Stimulated activated CD4-positive, alpha-beta T cell treated with anti-CD3 and anti-CD28 coated beads, Interleukin-1b, Interleukin-23, amount 100 ng/mL, for 48 hours (primary cell): ENCODE measurements at regions not wholly inside any gene's neighbourhood (a gene's known extent, or its start where the extent isn't known, plus 50 kb on each side); places are given as distances from the start of the nearest gene placed in this dataset.

Experiments
- DNase-seq: peaks from one replicate; pipeline ENCODE4 v3.0.0-alpha.2; 2020

- DNase-seq = no peak
Observed at GRCh38 chr6:66861007-66861541, 1154.0 kb upstream of the EYS start.

GRCh38 chr6:66860328-66860727 lies 1153.3 kb upstream of the EYS start:
- DNase-seq = no peak

- no peak for DNase-seq
Observed at GRCh38 chr6:66858196-66858595, 1151.2 kb upstream of the EYS start.

- no peak for DNase-seq
Observed at GRCh38 chr6:66854014-66854413, 1147.0 kb upstream of the EYS start.

- no peak for DNase-seq
Observed at GRCh38 chr6:66851930-66852329, 1144.9 kb upstream of the EYS start.

GRCh38 chr6:66849843-66850242 lies 1142.8 kb upstream of the EYS start:
- no peak for DNase-seq

GRCh38 chr6:66848244-66848953 lies 1141.4 kb upstream of the EYS start:
- DNase-seq = no peak

- DNase-seq = no peak
Observed at GRCh38 chr6:66838764-66839163, 1131.7 kb upstream of the EYS start.

- no peak for DNase-seq
Observed at GRCh38 chr6:66825539-66825938, 1118.5 kb upstream of the EYS start.

GRCh38 chr6:66814156-66814555 lies 1107.1 kb upstream of the EYS start:
- no peak for DNase-seq

- no peak for DNase-seq
Observed at GRCh38 chr6:66808771-66809170, 1101.7 kb upstream of the EYS start.

- DNase-seq = no peak
Observed at GRCh38 chr6:66796987-66797386, 1090.0 kb upstream of the EYS start.

- no peak for DNase-seq
Observed at GRCh38 chr6:66788579-66788978, 1081.6 kb upstream of the EYS start.

- DNase-seq = no peak
Observed at GRCh38 chr6:66772800-66773199, 1065.8 kb upstream of the EYS start.

- DNase-seq = no peak
Observed at GRCh38 chr6:66771626-66772025, 1064.6 kb upstream of the EYS start.

GRCh38 chr6:66751630-66752029 lies 1044.6 kb upstream of the EYS start:
- DNase-seq = no peak

- DNase-seq = no peak
Observed at GRCh38 chr6:66740346-66740745, 1033.3 kb upstream of the EYS start.

GRCh38 chr6:66735106-66735890 lies 1028.3 kb upstream of the EYS start:
- DNase-seq = no peak

GRCh38 chr6:66731310-66731709 lies 1024.3 kb upstream of the EYS start:
- no peak for DNase-seq

- no peak for DNase-seq
Observed at GRCh38 chr6:66725670-66726069, 1018.6 kb upstream of the EYS start.

GRCh38 chr6:66717801-66718200 lies 1010.8 kb upstream of the EYS start:
- DNase-seq = no peak

GRCh38 chr6:66699385-66699784 lies 992.4 kb upstream of the EYS start:
- DNase-seq = no peak

- DNase-seq = no peak
Observed at GRCh38 chr6:66689608-66690007, 982.6 kb upstream of the EYS start.

GRCh38 chr6:66687611-66688140 lies 980.6 kb upstream of the EYS start:
- no peak for DNase-seq
